Transverse colon (tissue), 4 donors: ENCODE measurements at regions not wholly inside any gene's neighbourhood (a gene's known extent, or its start where the extent isn't known, plus 50 kb on each side); places are given as distances from the start of the nearest gene placed in this dataset.
"Not testable (repeated sequence)": the region's sequence is repeated elsewhere in the genome, so short reads cannot be mapped to it uniquely, and the experiment has no call there.

ENCODE experiments used
- DNase-seq: peaks from one replicate; pipeline ENCODE4 v3.0.0-alpha.2; 2019
- H3K27ac ChIP-seq, 4 donors: fragments of 200-600 bp; sonication (generic); 2 replicates each; pipeline ENCODE4 v1.5.1; 2016 to 2018; ENCODE audit warnings: inconsistent platforms in 4 of 4
- H3K27me3 ChIP-seq: fragments of 200-600 bp; sonication (generic); 2 replicates; pipeline ENCODE4 v1.5.1; 2017; ENCODE audit warnings: inconsistent platforms
- H3K36me3 ChIP-seq, 4 donors: fragments of 200-600 bp; sonication (generic); 2 replicates each; pipeline ENCODE4 v1.5.1; 2017 to 2019; ENCODE audit warnings: inconsistent platforms in 4 of 4
- H3K4me1 ChIP-seq, 4 donors: fragments of 200-600 bp; sonication (generic); 2 replicates each; pipeline ENCODE4 v1.5.1; 2017 to 2020; ENCODE audit warnings: inconsistent platforms in 4 of 4
- H3K4me3 ChIP-seq, 4 donors: fragments of 200-600 bp; sonication (generic); 1 replicate in 1 of 4; 2 replicates in 3 of 4; pipeline versions ENCODE4 v1.5.1 to v1.6.1; 2017 to 2019; ENCODE audit warnings: inconsistent platforms in 4 of 4
- H3K9me3 ChIP-seq, 2 donors: fragments of 200-600 bp; sonication (generic); 2 replicates each; pipeline ENCODE4 v1.5.1; 2017 to 2019; ENCODE audit warnings: inconsistent platforms in 2 of 2
- CTCF ChIP-seq, 5 experiments: fragments of 200-600 bp in 3 of 5; fragments of 450-650 bp in 2 of 5; sonication (generic) in 3 of 5; IDR thresholded peaks; 1 replicate in 2 of 5; 2 replicates in 3 of 5; pipeline ENCODE4 v1.5.1; 2016 to 2017; ENCODE audit warnings: antibody characterized with exemption in 5 of 5, inconsistent platforms in 3 of 5, mild to moderate bottlenecking in 2 of 5, moderate library complexity in 1 of 5
- EP300 ChIP-seq: sonication (generic); formaldehyde crosslinking; IDR thresholded peaks from one replicate; pipeline ENCODE4 v1.6.1; 2017; ENCODE audit warnings: antibody characterized with exemption, low read depth
- POLR2A ChIP-seq: fragments of 450-650 bp; IDR thresholded peaks from one replicate; pipeline ENCODE4 v1.6.1; 2016; ENCODE audit warnings: antibody characterized with exemption, mild to moderate bottlenecking, moderate library complexity
- POLR2AphosphoS5 ChIP-seq, 3 donors: sonication (generic); formaldehyde crosslinking; IDR thresholded peaks; one replicate each; pipeline ENCODE4 v1.6.1; 2016; ENCODE audit warnings: antibody characterized with exemption in 3 of 3
- WGBS, 2 donors: methylation state at CpG; one replicate each; pipeline ENCODE4 v1.1.5; 2018; ENCODE audit warnings: low coverage in 1 of 2; 5-methylcytosine and 5-hydroxymethylcytosine counted together
- in situ Hi-C, 4 donors: fragments of 200-750 bp; cut with MboI; loops; one replicate each; pipeline versions ENCODE4 v1.15.0 to v1.15.1; 2017; ENCODE audit warnings: low sequenced_read_pairs in 3 of 4, low pct_ligation_motif_present in 1 of 4, low pct_unique_long_range_greater_than_20kb in 1 of 4
- intact Hi-C: fragments of 100-400 bp; cut with DNase I; formaldehyde crosslinking; loops from one replicate; pipeline ENCODE4 v1.15.1; 2023; ENCODE audit warnings: low total_unique reads

DNA sequence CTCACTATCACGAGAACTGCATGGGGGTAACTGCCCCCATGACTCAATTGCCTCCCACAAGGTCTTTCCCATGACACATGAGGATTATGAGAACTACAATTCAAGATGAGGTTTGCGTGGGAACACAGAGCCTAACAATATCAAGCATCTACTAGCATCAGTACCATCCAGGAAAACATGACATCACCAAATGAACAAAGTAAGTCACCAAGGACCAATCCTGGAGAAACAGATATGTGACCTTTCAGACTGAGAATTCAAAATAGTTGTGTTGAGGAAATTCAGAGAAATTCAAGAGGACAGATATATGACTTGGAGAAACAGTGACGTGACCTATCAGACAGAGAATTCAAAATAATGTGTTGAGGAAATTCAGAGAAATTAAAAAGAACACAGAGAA is 65.8 kb upstream of the TMTC2 start:
- Histone ChIP-seq H3K27me3 (no peaks in the 10 kb centered on the region), H3K4me3 (no peak overlapping the region), H3K27ac (no peak overlapping the region), H3K36me3 (no peaks in the 10 kb centered on the region), H3K4me1 (no peaks in the 10 kb centered on the region), H3K9me3 (no peaks in the 10 kb centered on the region)
- intact Hi-C loops (no loop called here), in situ Hi-C loops (loop anchor here in 1 of 4 donors (10.0 kb wide), 1 partner anchor 96 kb away; no protein-coding TSS in a partner anchor)
- WGBS, 2 donors, result 78 to 100% methylated on average over 1 to 3 of the region's 3 CpGs
- no peak for DNase-seq
- TF ChIP-seq POLR2A (no peak), POLR2AphosphoS5 (IDR thresholded peaks at IDR 0.05) (no peak), EP300 (no peak), CTCF (IDR thresholded peaks at IDR 0.05) (no peak)

GRCh38 chr12:82625523-82625922 is 61.2 kb upstream of the TMTC2 start:
- intact Hi-C loops, result no loop called here
- in situ Hi-C loops, result loop anchor here in 1 of 4 donors (10.0 kb wide), 1 partner anchor 101 kb away; no protein-coding TSS in a partner anchor

GRCh38 chr12:82627799-82628198 is 58.9 kb upstream of the TMTC2 start:
- in situ Hi-C loops, result loop anchor here in 1 of 4 donors (10.0 kb wide), 1 partner anchor 103 kb away; no protein-coding TSS in a partner anchor
- H3K36me3 ChIP-seq, result no peaks in the 10 kb centered on the region
- H3K4me3 ChIP-seq, result no peak overlapping the region
- WGBS, 2 donors, result 57% methylated on average over 7 of the region's 7 CpGs; no CpG with 5 or more reads in 1 of the 2 donors
- no peaks in the 10 kb centered on the region for H3K4me1 ChIP-seq
- intact Hi-C loops, result no loop called here
- H3K27ac ChIP-seq, result no peak overlapping the region
- DNase-seq, result no peak
- H3K9me3 ChIP-seq, result no peaks in the 10 kb centered on the region
- H3K27me3 ChIP-seq, result no peaks in the 10 kb centered on the region
- TF ChIP-seq EP300 (no peak), CTCF (IDR thresholded peaks at IDR 0.05) (peak; percentile 25 to 66 (median 34)), POLR2A (no peak), POLR2AphosphoS5 (IDR thresholded peaks at IDR 0.05) (no peak)

More at GRCh38 chr12:82625523-82625922, 61.2 kb upstream of the TMTC2 start:
- no peak overlapping the region for H3K4me3 ChIP-seq
- DNase-seq, result no peak
- WGBS, 2 donors, result 49% methylated on average over 3 of the region's 3 CpGs; no CpG with 5 or more reads in 1 of the 2 donors
- no peaks in the 10 kb centered on the region for H3K36me3 ChIP-seq
- no peaks in the 10 kb centered on the region for H3K4me1 ChIP-seq
- H3K27ac ChIP-seq, result no peak overlapping the region
- no peaks in the 10 kb centered on the region for H3K27me3 ChIP-seq
- no peaks in the 10 kb centered on the region for H3K9me3 ChIP-seq
- no peak for TF ChIP-seq POLR2AphosphoS5 (IDR thresholded peaks at IDR 0.05)

GRCh38 chr12:82634495-82635258 is 52.0 kb upstream of the TMTC2 start:
- peak; percentile 66 for DNase-seq
- H3K9me3 ChIP-seq, H3K36me3 ChIP-seq, intact Hi-C loops, in situ Hi-C loops, H3K27me3 ChIP-seq: not testable (repeated sequence)
- Histone ChIP-seq H3K4me1 (peaks cover 0 to 12% (median 5%) of the 10 kb centered on the region in 4 donors), H3K4me3 (peak overlapping the region in 1 of 4 donors; percentile 17), H3K27ac (peak overlapping the region; percentile 35 to 80 (median 66))
- WGBS, 2 donors, result 33 to 75% methylated on average over 1 to 8 of the region's 8 CpGs
- peak; percentile 56 for TF ChIP-seq POLR2A
- TF ChIP-seq POLR2AphosphoS5 (IDR thresholded peaks at IDR 0.05), result peak in 1 of 3 donors; percentile 27

GRCh38 chr12:82635263-82635662 is 51.4 kb upstream of the TMTC2 start:
- intact Hi-C loops, result no loop called here
- no peak for TF ChIP-seq EP300
- no peak for TF ChIP-seq POLR2AphosphoS5 (IDR thresholded peaks at IDR 0.05)
- no peak for TF ChIP-seq POLR2A
- TF ChIP-seq CTCF (IDR thresholded peaks at IDR 0.05), result no peak
- H3K27ac ChIP-seq, result peak overlapping the region in 3 of 4 donors; percentile 60 to 80 (median 72)

More at GRCh38 chr12:82635263-82635662, 51.4 kb upstream of the TMTC2 start:
- in situ Hi-C loops, result no loop called here
- WGBS, 2 donors, result 30 to 79% methylated on average over 4 to 9 of the region's 9 CpGs
- Histone ChIP-seq H3K36me3 (no peaks in the 10 kb centered on the region), H3K4me3 (peak overlapping the region in 1 of 4 donors; percentile 17), H3K27me3 (no peaks in the 10 kb centered on the region), H3K4me1 (peaks cover 0 to 12% (median 5%) of the 10 kb centered on the region in 4 donors), H3K9me3 (no peaks in the 10 kb centered on the region)
- DNase-seq, result no peak
